ENCODE measurements at regions not wholly inside any gene's neighbourhood (a gene's known extent, or its start where the extent isn't known, plus 50 kb on each side); places are given as distances from the start of the nearest gene placed in this dataset.

GRCh38 chr5:135243556-135244285 is 155.3 kb downstream of the MACROH2A1 start (continued):
- TF ChIP-seq ZBTB4 (CRISPR knock-in tag; IDR thresholded peaks at IDR 0.05; ENCODE audit: borderline replicate concordance) (no peak), PHB2 (IDR thresholded peaks at IDR 0.05; ENCODE audit: partially characterized antibody) (no peak), MTF2 (CRISPR knock-in tag; IDR thresholded peaks at IDR 0.05; ENCODE audit: borderline replicate concordance) (no peak), ATAD3A (CRISPR knock-in tag; IDR thresholded peaks at IDR 0.05) (no peak), IKZF4 (CRISPR knock-in tag; IDR thresholded peaks at IDR 0.05; ENCODE audit: borderline replicate concordance, low read depth, not compliant biosample characterization) (no peak), ZBTB33 (CRISPR knock-in tag; IDR thresholded peaks at IDR 0.05) (no peak), TP53 (CRISPR knock-in tag; conservative IDR thresholded peaks at IDR 0.05) (no peak), ZNF275 (CRISPR knock-in tag; IDR thresholded peaks at IDR 0.05; ENCODE audit: borderline replicate concordance) (no peak), EEA1 (CRISPR knock-in tag; IDR thresholded peaks at IDR 0.05; ENCODE audit: borderline replicate concordance) (no peak), ZNF724P (CRISPR knock-in tag; IDR thresholded peaks at IDR 0.05; ENCODE audit: borderline replicate concordance) (0 out of 2 replicates have a peak, but pooled peaks have one; percentile 33), HOXA5 (CRISPR knock-in tag; IDR thresholded peaks at IDR 0.05) (no peak), CCAR2 (optimal IDR thresholded peaks at IDR 0.05; ENCODE audit: low read depth, low read length) (no peak)
- TF ChIP-seq, protein P1, sequence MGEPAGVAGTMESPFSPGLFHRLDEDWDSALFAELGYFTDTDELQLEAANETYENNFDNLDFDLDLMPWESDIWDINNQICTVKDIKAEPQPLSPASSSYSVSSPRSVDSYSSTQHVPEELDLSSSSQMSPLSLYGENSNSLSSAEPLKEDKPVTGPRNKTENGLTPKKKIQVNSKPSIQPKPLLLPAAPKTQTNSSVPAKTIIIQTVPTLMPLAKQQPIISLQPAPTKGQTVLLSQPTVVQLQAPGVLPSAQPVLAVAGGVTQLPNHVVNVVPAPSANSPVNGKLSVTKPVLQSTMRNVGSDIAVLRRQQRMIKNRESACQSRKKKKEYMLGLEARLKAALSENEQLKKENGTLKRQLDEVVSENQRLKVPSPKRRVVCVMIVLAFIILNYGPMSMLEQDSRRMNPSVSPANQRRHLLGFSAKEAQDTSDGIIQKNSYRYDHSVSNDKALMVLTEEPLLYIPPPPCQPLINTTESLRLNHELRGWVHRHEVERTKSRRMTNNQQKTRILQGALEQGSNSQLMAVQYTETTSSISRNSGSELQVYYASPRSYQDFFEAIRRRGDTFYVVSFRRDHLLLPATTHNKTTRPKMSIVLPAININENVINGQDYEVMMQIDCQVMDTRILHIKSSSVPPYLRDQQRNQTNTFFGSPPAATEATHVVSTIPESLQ (CRISPR knock-in tag; conservative IDR thresholded peaks at IDR 0.05) = no peak
- TF ChIP-seq, protein P2, sequence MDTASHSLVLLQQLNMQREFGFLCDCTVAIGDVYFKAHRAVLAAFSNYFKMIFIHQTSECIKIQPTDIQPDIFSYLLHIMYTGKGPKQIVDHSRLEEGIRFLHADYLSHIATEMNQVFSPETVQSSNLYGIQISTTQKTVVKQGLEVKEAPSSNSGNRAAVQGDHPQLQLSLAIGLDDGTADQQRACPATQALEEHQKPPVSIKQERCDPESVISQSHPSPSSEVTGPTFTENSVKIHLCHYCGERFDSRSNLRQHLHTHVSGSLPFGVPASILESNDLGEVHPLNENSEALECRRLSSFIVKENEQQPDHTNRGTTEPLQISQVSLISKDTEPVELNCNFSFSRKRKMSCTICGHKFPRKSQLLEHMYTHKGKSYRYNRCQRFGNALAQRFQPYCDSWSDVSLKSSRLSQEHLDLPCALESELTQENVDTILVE (CRISPR knock-in tag; IDR thresholded peaks at IDR 0.05) = no peak

All from HepG2 (cell line).